GM13977 (cell line): ENCODE measurements at regions not wholly inside any gene's neighbourhood (a gene's known extent, or its start where the extent isn't known, plus 50 kb on each side); places are given as distances from the start of the nearest gene placed in this dataset.

Experiments
- DNase-seq: peaks from one replicate; pipeline ENCODE4 v3.0.0; 2012; ENCODE audit warnings: low spot score
- CTCF ChIP-seq: IDR thresholded peaks from 2 replicates; pipeline ENCODE4 v1.5.1; 2012; ENCODE audit warnings: mild to moderate bottlenecking, control low read depth; ENCODE audit not compliant: insufficient read depth; ENCODE audit errors: extremely low read depth, missing control alignments
- in situ Hi-C: fragments of 300-500 bp; cut with MboI; formaldehyde crosslinking; loops from one replicate; pipeline ENCODE4 v1.12.0; 2022; ENCODE audit warnings: low sequenced_read_pairs, low pct_unique_long_range_greater_than_20kb, mixed read lengths, inconsistent platforms; ENCODE audit not compliant: unreplicated experiment

- in situ Hi-C loops: no loop called here
- no peak for DNase-seq
- TF ChIP-seq CTCF: no peak
Measured at GRCh38 chr22:27413702-27414101, 387.9 kb downstream of the MN1 start.

GRCh38 chr22:27416511-27417420 lies 384.8 kb downstream of the MN1 start:
- no peak for TF ChIP-seq CTCF
- no peak for DNase-seq
- in situ Hi-C loops: no loop called here

- DNase-seq: no peak
- in situ Hi-C loops: no loop called here
- no peak for TF ChIP-seq CTCF
Measured at GRCh38 chr22:27417421-27417814, 384.1 kb downstream of the MN1 start.

GRCh38 chr22:27418261-27418660 lies 383.3 kb downstream of the MN1 start:
- TF ChIP-seq CTCF: no peak
- no peak for DNase-seq
- in situ Hi-C loops: no loop called here

GRCh38 chr22:27419473-27419872 lies 382.1 kb downstream of the MN1 start:
- TF ChIP-seq CTCF: no peak
- in situ Hi-C loops: no loop called here
- no peak for DNase-seq

- in situ Hi-C loops: no loop called here
- no peak for DNase-seq
- no peak for TF ChIP-seq CTCF
Measured at GRCh38 chr22:27420195-27420816, 381.2 kb downstream of the MN1 start.
